SKM-1 treated with dmso at 0.1 percent for 144 hours (cell line): ENCODE measurements at regions not wholly inside any gene's neighbourhood (a gene's known extent, or its start where the extent isn't known, plus 50 kb on each side); places are given as distances from the start of the nearest gene placed in this dataset.

Source experiments
- DNase-seq: peaks from one replicate; lab custom pipeline; 2025; ENCODE audit not compliant: unreplicated experiment; lab: John Stamatoyannopoulos, UW

GRCh38 chr5:66467564-66467963 lies 128.6 kb upstream of the MAST4 start:
- DNase-seq = no peak

- no peak for DNase-seq
Observed at GRCh38 chr5:66469684-66470083, 126.5 kb upstream of the MAST4 start.

GRCh38 chr5:66472010-66472409 lies 124.2 kb upstream of the MAST4 start:
- DNase-seq = no peak

GRCh38 chr5:66475731-66476130 lies 120.5 kb upstream of the MAST4 start:
- no peak for DNase-seq

- no peak for DNase-seq
Observed at GRCh38 chr5:66477596-66477995, 118.6 kb upstream of the MAST4 start.

GRCh38 chr5:66494437-66494836 lies 101.8 kb upstream of the MAST4 start:
- no peak for DNase-seq

GRCh38 chr5:66498791-66499207 lies 97.4 kb upstream of the MAST4 start:
- DNase-seq = no peak

GRCh38 chr5:66503203-66503789 lies 92.9 kb upstream of the MAST4 start:
- no peak for DNase-seq

GRCh38 chr5:66507106-66507505 lies 89.1 kb upstream of the MAST4 start:
- no peak for DNase-seq

- DNase-seq = no peak
Observed at GRCh38 chr5:66511491-66511890, 84.7 kb upstream of the MAST4 start.

- no peak for DNase-seq
Observed at GRCh38 chr5:66513130-66513529, 83.1 kb upstream of the MAST4 start.

- DNase-seq = no peak
Observed at GRCh38 chr5:66515209-66515608, 81.0 kb upstream of the MAST4 start.

- DNase-seq = no peak
Observed at GRCh38 chr5:66516550-66516949, 79.6 kb upstream of the MAST4 start.

GRCh38 chr5:66517351-66517750 lies 78.8 kb upstream of the MAST4 start:
- DNase-seq = no peak

GRCh38 chr5:66518052-66518451 lies 78.1 kb upstream of the MAST4 start:
- DNase-seq = no peak

GRCh38 chr5:66518753-66519152 lies 77.4 kb upstream of the MAST4 start:
- no peak for DNase-seq

- no peak for DNase-seq
Observed at GRCh38 chr5:66519626-66520025, 76.6 kb upstream of the MAST4 start.

- DNase-seq = no peak
Observed at GRCh38 chr5:66520854-66521253, 75.3 kb upstream of the MAST4 start.

- no peak for DNase-seq
Observed at GRCh38 chr5:66527478-66528035, 68.6 kb upstream of the MAST4 start.

GRCh38 chr5:66529182-66529581 lies 67.0 kb upstream of the MAST4 start:
- DNase-seq = no peak

- no peak for DNase-seq
Observed at GRCh38 chr5:66529704-66530103, 66.5 kb upstream of the MAST4 start.

- no peak for DNase-seq
Observed at GRCh38 chr5:66538126-66538525, 58.1 kb upstream of the MAST4 start.

GRCh38 chr5:66538531-66538930 lies 57.7 kb upstream of the MAST4 start:
- no peak for DNase-seq
